ENCODE measurements at regions not wholly inside any gene's neighbourhood (a gene's known extent, or its start where the extent isn't known, plus 50 kb on each side); places are given as distances from the start of the nearest gene placed in this dataset.

DNA sequence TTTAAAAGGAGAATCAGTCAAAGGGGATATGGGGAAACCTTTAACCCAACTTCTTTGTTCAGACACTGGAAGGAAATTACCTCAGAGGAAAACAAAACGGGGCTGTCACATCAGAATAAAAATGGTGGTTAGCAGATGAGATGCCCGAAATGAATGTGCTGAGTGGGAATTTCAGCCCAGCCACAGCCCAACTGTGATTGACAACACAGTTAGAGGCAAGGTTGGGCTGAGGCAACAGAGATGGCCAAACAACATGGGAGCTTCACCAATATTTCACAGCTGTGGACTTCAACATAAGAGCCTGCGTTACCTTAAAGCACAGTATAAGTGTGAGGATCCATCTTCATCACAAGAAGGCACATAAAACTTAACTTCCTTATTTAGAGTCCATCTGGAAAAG lies 133.5 kb upstream of the PTPRZ1 start:
- TF ChIP-seq, protein P1, sequence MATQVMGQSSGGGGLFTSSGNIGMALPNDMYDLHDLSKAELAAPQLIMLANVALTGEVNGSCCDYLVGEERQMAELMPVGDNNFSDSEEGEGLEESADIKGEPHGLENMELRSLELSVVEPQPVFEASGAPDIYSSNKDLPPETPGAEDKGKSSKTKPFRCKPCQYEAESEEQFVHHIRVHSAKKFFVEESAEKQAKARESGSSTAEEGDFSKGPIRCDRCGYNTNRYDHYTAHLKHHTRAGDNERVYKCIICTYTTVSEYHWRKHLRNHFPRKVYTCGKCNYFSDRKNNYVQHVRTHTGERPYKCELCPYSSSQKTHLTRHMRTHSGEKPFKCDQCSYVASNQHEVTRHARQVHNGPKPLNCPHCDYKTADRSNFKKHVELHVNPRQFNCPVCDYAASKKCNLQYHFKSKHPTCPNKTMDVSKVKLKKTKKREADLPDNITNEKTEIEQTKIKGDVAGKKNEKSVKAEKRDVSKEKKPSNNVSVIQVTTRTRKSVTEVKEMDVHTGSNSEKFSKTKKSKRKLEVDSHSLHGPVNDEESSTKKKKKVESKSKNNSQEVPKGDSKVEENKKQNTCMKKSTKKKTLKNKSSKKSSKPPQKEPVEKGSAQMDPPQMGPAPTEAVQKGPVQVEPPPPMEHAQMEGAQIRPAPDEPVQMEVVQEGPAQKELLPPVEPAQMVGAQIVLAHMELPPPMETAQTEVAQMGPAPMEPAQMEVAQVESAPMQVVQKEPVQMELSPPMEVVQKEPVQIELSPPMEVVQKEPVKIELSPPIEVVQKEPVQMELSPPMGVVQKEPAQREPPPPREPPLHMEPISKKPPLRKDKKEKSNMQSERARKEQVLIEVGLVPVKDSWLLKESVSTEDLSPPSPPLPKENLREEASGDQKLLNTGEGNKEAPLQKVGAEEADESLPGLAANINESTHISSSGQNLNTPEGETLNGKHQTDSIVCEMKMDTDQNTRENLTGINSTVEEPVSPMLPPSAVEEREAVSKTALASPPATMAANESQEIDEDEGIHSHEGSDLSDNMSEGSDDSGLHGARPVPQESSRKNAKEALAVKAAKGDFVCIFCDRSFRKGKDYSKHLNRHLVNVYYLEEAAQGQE (IDR thresholded peaks at IDR 0.05; ENCODE audit: low read depth): no peak
- TF ChIP-seq, protein P2, sequence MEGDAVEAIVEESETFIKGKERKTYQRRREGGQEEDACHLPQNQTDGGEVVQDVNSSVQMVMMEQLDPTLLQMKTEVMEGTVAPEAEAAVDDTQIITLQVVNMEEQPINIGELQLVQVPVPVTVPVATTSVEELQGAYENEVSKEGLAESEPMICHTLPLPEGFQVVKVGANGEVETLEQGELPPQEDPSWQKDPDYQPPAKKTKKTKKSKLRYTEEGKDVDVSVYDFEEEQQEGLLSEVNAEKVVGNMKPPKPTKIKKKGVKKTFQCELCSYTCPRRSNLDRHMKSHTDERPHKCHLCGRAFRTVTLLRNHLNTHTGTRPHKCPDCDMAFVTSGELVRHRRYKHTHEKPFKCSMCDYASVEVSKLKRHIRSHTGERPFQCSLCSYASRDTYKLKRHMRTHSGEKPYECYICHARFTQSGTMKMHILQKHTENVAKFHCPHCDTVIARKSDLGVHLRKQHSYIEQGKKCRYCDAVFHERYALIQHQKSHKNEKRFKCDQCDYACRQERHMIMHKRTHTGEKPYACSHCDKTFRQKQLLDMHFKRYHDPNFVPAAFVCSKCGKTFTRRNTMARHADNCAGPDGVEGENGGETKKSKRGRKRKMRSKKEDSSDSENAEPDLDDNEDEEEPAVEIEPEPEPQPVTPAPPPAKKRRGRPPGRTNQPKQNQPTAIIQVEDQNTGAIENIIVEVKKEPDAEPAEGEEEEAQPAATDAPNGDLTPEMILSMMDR (IDR thresholded peaks at IDR 0.05 in 2 of 3, conservative IDR thresholded peaks at IDR 0.05 in 1 of 3; ENCODE audit: borderline replicate concordance in 1 of 3, insufficient read depth in 1 of 3, low read depth in 2 of 3, low read length in 2 of 3): no peak
- TF ChIP-seq POLR2A (IDR thresholded peaks at IDR 0.05; ENCODE audit: borderline replicate concordance, extremely low read depth, insufficient read depth, insufficient read length) (no peak), SIN3A (IDR thresholded peaks at IDR 0.05; ENCODE audit: low read depth) (no peak), SP1 (IDR thresholded peaks at IDR 0.05; ENCODE audit: low read depth) (no peak), CBX3 (IDR thresholded peaks at IDR 0.05; ENCODE audit: low read depth) (no peak), YY1 (IDR thresholded peaks at IDR 0.05; ENCODE audit: extremely low read depth, insufficient replicate concordance, low read depth, low read length) (no peak), FOSL1 (IDR thresholded peaks at IDR 0.05; ENCODE audit: low read depth) (no peak)
- TF ChIP-seq, protein P3, sequence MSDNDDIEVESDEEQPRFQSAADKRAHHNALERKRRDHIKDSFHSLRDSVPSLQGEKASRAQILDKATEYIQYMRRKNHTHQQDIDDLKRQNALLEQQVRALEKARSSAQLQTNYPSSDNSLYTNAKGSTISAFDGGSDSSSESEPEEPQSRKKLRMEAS (IDR thresholded peaks at IDR 0.05): no peak
